ENCODE measurements at regions not wholly inside any gene's neighbourhood (a gene's known extent, or its start where the extent isn't known, plus 50 kb on each side); places are given as distances from the start of the nearest gene placed in this dataset.
"Not testable (repeated sequence)": the region's sequence is repeated elsewhere in the genome, so short reads cannot be mapped to it uniquely, and the experiment has no call there.

DNA sequence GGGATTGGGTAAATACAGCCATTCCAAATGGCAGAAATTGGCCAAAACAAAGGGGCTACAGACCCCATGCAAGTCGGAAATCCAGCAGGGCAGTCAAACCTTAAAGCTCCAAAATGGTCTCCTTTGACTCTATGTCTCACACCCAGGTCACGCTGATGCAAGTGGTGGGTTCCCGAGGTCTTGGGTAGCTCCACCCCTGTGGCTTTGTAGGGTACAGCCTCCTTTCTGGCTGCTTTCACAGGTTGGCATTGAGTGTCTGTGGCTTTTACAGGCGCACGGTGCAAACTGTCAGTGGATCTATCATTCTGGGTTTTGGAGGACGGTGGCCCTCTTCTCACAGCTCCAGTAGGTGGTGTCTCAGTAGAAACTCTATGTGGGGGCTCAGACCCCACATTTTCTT, 358.6 kb upstream of the TGIF2LX start:
- TF ChIP-seq, protein P1, sequence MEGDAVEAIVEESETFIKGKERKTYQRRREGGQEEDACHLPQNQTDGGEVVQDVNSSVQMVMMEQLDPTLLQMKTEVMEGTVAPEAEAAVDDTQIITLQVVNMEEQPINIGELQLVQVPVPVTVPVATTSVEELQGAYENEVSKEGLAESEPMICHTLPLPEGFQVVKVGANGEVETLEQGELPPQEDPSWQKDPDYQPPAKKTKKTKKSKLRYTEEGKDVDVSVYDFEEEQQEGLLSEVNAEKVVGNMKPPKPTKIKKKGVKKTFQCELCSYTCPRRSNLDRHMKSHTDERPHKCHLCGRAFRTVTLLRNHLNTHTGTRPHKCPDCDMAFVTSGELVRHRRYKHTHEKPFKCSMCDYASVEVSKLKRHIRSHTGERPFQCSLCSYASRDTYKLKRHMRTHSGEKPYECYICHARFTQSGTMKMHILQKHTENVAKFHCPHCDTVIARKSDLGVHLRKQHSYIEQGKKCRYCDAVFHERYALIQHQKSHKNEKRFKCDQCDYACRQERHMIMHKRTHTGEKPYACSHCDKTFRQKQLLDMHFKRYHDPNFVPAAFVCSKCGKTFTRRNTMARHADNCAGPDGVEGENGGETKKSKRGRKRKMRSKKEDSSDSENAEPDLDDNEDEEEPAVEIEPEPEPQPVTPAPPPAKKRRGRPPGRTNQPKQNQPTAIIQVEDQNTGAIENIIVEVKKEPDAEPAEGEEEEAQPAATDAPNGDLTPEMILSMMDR (IDR thresholded peaks at IDR 0.05): not testable (repeated sequence)
- not testable (repeated sequence) for TF ChIP-seq EZH2 (IDR thresholded peaks at IDR 0.05; ENCODE audit: borderline replicate concordance, insufficient read depth, low read depth, low read length, poor library complexity, severe bottlenecking)
